ENCODE measurements at regions not wholly inside any gene's neighbourhood (a gene's known extent, or its start where the extent isn't known, plus 50 kb on each side); places are given as distances from the start of the nearest gene placed in this dataset.
A peak's percentile ranks its signal among the peaks of the same experiment; 100 is the strongest.

DNA sequence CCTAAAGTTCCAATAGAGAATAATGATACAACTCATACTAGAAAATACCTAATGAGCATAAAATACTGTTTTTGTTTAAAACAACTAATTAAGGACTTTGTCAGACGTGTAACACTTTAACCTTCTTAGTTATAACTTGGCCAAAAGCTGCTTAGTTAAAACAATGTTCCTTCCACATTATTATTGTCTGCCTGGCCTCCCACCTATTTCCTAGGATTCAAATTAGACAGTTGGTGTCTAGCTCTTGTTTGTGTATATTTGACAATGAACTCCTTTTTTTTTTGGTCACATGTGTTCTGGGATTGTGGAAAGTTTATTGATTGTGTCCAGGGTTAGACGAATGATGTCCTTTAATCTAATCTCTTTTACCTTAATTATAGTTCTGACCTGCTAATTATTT, 67.6 kb upstream of the PSMA6 start:
- H3K4me1 ChIP-seq (ENCODE audit: control insufficient read depth, extremely low read depth, insufficient read depth, low read length) = no peaks in the 10 kb centered on the region
- TF ChIP-seq EZH2 (IDR thresholded peaks at IDR 0.05; ENCODE audit: low read length, missing control alignments) = no peak
- TF ChIP-seq, protein P1, sequence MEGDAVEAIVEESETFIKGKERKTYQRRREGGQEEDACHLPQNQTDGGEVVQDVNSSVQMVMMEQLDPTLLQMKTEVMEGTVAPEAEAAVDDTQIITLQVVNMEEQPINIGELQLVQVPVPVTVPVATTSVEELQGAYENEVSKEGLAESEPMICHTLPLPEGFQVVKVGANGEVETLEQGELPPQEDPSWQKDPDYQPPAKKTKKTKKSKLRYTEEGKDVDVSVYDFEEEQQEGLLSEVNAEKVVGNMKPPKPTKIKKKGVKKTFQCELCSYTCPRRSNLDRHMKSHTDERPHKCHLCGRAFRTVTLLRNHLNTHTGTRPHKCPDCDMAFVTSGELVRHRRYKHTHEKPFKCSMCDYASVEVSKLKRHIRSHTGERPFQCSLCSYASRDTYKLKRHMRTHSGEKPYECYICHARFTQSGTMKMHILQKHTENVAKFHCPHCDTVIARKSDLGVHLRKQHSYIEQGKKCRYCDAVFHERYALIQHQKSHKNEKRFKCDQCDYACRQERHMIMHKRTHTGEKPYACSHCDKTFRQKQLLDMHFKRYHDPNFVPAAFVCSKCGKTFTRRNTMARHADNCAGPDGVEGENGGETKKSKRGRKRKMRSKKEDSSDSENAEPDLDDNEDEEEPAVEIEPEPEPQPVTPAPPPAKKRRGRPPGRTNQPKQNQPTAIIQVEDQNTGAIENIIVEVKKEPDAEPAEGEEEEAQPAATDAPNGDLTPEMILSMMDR (conservative IDR thresholded peaks at IDR 0.05 in 1 of 2, IDR thresholded peaks at IDR 0.05 in 1 of 2; ENCODE audit: low read depth in 1 of 2, low read length in 2 of 2) = no peak
- no peak for DNase-seq (ENCODE audit: low read depth in 2 of 2)
- H3K27ac ChIP-seq (ENCODE audit: insufficient read depth, low read length) = no peak overlapping the region
- H3K9ac ChIP-seq (ENCODE audit: insufficient read depth, low read length) = no peak overlapping the region
- no peaks in the 10 kb centered on the region for H4K20me1 ChIP-seq (ENCODE audit: control insufficient read depth, extremely low read depth, insufficient read depth, low read length)
- H3K4me2 ChIP-seq (ENCODE audit: extremely low read depth, insufficient read depth, low read length) = no peak overlapping the region
- H3K9me3 ChIP-seq (ENCODE audit: control insufficient read depth, insufficient read depth, low read depth, low read length) = no peaks in the 10 kb centered on the region
- no peaks in the 10 kb centered on the region for H3K79me2 ChIP-seq (ENCODE audit: control insufficient read depth, insufficient read depth, low read length)
- H3K36me3 ChIP-seq (ENCODE audit: control insufficient read depth, insufficient read depth, low read length) = no peaks in the 10 kb centered on the region
- H3K4me3 ChIP-seq (replicated peaks in 1 of 4; ENCODE audit: control extremely low read depth in 1 of 4, insufficient read depth in 1 of 4, low read depth in 3 of 4, low read length in 4 of 4) = no peak overlapping the region
- H2AFZ ChIP-seq (ENCODE audit: low read length) = no peak overlapping the region
- H3K27me3 ChIP-seq (ENCODE audit: control insufficient read depth, insufficient read depth, low read length) = no peaks in the 10 kb centered on the region

DNA sequence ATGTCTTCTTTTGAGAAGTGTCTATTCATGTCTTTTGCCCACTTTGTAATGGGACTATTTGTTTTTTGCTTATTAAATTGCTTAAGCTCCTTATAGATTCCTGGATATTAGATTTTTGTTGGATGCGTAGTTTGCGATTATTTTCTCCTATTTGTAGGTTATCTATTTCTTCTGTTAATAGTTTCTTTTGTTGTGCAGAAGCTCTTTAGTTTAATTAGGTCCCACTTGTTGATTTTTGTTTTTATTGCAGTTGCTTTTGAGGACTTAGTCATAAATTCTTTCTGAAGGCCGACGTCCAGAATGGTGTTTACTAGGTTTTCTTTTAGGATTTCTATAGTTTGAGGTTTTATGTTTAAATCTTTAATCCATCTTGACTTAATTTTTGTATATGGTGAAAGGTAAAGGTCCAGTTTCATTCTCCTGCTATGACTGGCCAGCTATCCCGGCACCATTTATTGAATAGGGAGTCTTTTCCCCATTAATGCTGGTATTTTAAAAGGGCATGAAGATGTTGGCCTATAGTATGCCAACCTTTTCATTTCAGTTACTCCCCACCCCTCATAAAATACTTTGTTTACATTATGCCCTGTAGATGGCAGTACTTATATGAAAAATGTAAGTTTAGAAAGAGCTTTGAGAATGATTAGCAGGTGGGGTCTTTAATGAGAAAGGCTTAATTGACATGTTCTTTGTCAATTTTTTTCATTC, 62.9 kb upstream of the PSMA6 start:
- no peaks in the 10 kb centered on the region for H3K36me3 ChIP-seq (ENCODE audit: control insufficient read depth, insufficient read depth, low read length)
- no peak overlapping the region for H3K9ac ChIP-seq (ENCODE audit: insufficient read depth, low read length)
- no peaks in the 10 kb centered on the region for H3K27me3 ChIP-seq (ENCODE audit: control insufficient read depth, insufficient read depth, low read length)
- no peaks in the 10 kb centered on the region for H3K79me2 ChIP-seq (ENCODE audit: control insufficient read depth, insufficient read depth, low read length)
- peak in 1 of 2 donors; percentile 27 for DNase-seq (ENCODE audit: low read depth in 2 of 2)
- no peak overlapping the region for H3K27ac ChIP-seq (ENCODE audit: insufficient read depth, low read length)
- H2AFZ ChIP-seq (ENCODE audit: low read length) = no peak overlapping the region
- TF ChIP-seq, protein P1 (conservative IDR thresholded peaks at IDR 0.05 in 1 of 2, IDR thresholded peaks at IDR 0.05 in 1 of 2; ENCODE audit: low read depth in 1 of 2, low read length in 2 of 2) = peak in 1 of 2 donors; percentile 18
- TF ChIP-seq EZH2 (IDR thresholded peaks at IDR 0.05; ENCODE audit: low read length, missing control alignments) = no peak
- no peak overlapping the region for H3K4me2 ChIP-seq (ENCODE audit: extremely low read depth, insufficient read depth, low read length)
- H3K9me3 ChIP-seq (ENCODE audit: control insufficient read depth, insufficient read depth, low read depth, low read length) = no peaks in the 10 kb centered on the region
- no peak overlapping the region for H3K4me3 ChIP-seq (replicated peaks in 1 of 4; ENCODE audit: control extremely low read depth in 1 of 4, insufficient read depth in 1 of 4, low read depth in 3 of 4, low read length in 4 of 4)
- H3K4me1 ChIP-seq (ENCODE audit: control insufficient read depth, extremely low read depth, insufficient read depth, low read length) = no peaks in the 10 kb centered on the region
- no peaks in the 10 kb centered on the region for H4K20me1 ChIP-seq (ENCODE audit: control insufficient read depth, extremely low read depth, insufficient read depth, low read length)

- TF ChIP-seq EZH2 (IDR thresholded peaks at IDR 0.05; ENCODE audit: low read length, missing control alignments) = no peak
- Histone ChIP-seq H3K4me2 (ENCODE audit: extremely low read depth, insufficient read depth, low read length) (no peak overlapping the region), H3K4me3 (replicated peaks in 1 of 4; ENCODE audit: control extremely low read depth in 1 of 4, insufficient read depth in 1 of 4, low read depth in 3 of 4, low read length in 4 of 4) (no peak overlapping the region), H3K27me3 (ENCODE audit: control insufficient read depth, insufficient read depth, low read length) (no peaks in the 10 kb centered on the region), H3K9ac (ENCODE audit: insufficient read depth, low read length) (no peak overlapping the region), H3K79me2 (ENCODE audit: control insufficient read depth, insufficient read depth, low read length) (no peaks in the 10 kb centered on the region), H3K9me3 (ENCODE audit: control insufficient read depth, insufficient read depth, low read depth, low read length) (no peaks in the 10 kb centered on the region), H3K4me1 (ENCODE audit: control insufficient read depth, extremely low read depth, insufficient read depth, low read length) (no peaks in the 10 kb centered on the region), H3K27ac (ENCODE audit: insufficient read depth, low read length) (no peak overlapping the region), H2AFZ (ENCODE audit: low read length) (no peak overlapping the region), H4K20me1 (ENCODE audit: control insufficient read depth, extremely low read depth, insufficient read depth, low read length) (no peaks in the 10 kb centered on the region), H3K36me3 (ENCODE audit: control insufficient read depth, insufficient read depth, low read length) (no peaks in the 10 kb centered on the region)
- no peak for DNase-seq (ENCODE audit: low read depth in 2 of 2)
These were observed 62.4 kb upstream of the PSMA6 start for GRCh38 chr14:35229792-35230089.
